Gastrocnemius medialis (tissue), 4 donors: ENCODE measurements at regions not wholly inside any gene's neighbourhood (a gene's known extent, or its start where the extent isn't known, plus 50 kb on each side); places are given as distances from the start of the nearest gene placed in this dataset.

ENCODE experiments used
- POLR2A ChIP-seq, 2 donors: fragments of 450-650 bp; IDR thresholded peaks; one replicate each; pipeline ENCODE4 v1.6.1; 2017; ENCODE audit warnings: antibody characterized with exemption in 2 of 2, mild to moderate bottlenecking in 2 of 2, moderate library complexity in 2 of 2
- TF ChIP-seq, protein P1 (sequence below), 5 experiments: fragments of 450-650 bp in 3 of 5; fragments of 200-600 bp in 2 of 5; sonication (generic) in 2 of 5; IDR thresholded peaks in 4 of 5; conservative IDR thresholded peaks in 1 of 5; 1 replicate in 4 of 5; 2 replicates in 1 of 5; pipeline ENCODE4 v1.5.1; 2016 to 2019; ENCODE audit warnings: antibody characterized with exemption in 5 of 5, mild to moderate bottlenecking in 3 of 5, moderate library complexity in 3 of 5

DNA sequence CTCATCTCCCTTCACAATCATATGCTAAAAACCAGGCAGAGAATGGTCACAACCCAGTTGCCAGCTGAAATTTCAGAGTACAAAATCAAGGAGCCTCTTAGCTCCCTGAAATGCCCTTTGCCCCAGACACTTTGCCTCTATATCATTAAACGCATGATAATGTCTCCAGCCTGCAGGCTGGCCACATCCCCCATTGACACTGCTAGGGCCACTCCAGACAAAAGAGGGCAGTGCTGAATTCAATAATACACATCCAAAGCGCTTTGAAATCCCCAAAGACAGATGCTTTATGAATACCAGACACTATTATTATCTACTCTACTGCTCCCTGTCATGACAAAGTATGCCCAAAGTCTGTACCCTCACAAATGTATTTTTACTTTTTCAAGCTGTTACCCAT lies 348.3 kb upstream of the POU3F2 start:
- TF ChIP-seq POLR2A (IDR thresholded peaks at IDR 0.05) = no peak
- TF ChIP-seq, protein P1, sequence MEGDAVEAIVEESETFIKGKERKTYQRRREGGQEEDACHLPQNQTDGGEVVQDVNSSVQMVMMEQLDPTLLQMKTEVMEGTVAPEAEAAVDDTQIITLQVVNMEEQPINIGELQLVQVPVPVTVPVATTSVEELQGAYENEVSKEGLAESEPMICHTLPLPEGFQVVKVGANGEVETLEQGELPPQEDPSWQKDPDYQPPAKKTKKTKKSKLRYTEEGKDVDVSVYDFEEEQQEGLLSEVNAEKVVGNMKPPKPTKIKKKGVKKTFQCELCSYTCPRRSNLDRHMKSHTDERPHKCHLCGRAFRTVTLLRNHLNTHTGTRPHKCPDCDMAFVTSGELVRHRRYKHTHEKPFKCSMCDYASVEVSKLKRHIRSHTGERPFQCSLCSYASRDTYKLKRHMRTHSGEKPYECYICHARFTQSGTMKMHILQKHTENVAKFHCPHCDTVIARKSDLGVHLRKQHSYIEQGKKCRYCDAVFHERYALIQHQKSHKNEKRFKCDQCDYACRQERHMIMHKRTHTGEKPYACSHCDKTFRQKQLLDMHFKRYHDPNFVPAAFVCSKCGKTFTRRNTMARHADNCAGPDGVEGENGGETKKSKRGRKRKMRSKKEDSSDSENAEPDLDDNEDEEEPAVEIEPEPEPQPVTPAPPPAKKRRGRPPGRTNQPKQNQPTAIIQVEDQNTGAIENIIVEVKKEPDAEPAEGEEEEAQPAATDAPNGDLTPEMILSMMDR (IDR thresholded peaks at IDR 0.05 in 4 of 5, conservative IDR thresholded peaks at IDR 0.05 in 1 of 5) = no peak
